ENCODE measurements at regions not wholly inside any gene's neighbourhood (a gene's known extent, or its start where the extent isn't known, plus 50 kb on each side); places are given as distances from the start of the nearest gene placed in this dataset.
A peak's percentile ranks its signal among the peaks of the same experiment; 100 is the strongest.

DNA sequence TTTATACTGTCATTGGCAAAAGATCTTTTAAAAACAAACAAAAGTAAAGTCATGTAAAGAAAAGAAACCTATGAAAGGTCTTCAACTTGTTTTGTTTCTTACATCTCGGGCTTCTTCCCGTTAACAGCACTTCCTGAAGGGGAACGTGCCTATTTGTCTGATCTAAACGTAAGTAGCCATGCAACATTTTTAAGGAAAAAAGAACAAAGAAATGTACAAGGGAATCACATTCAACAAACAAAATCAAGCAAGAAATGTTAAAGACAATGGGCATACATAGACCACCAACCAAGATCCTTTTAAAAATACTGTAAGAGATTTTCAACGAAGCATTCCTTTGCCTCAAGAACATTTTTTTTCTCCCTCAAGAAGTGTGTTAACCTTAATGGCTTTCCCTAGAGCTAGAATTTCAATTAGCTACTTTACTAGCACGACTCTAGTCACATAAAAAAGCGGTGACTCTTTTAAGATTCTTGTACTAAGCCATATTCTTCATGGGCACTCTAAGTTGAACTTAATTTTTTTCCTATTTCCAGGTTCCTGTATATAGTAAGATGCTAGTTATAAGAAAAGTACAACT lies 112.0 kb upstream of the TTC29 start:
- DNase-seq (ENCODE audit: low read depth), result peak; percentile 41
- no peak for TF ChIP-seq POLR2A (IDR thresholded peaks at IDR 0.05; ENCODE audit: extremely low read depth, insufficient read length)
- TF ChIP-seq, protein P1, sequence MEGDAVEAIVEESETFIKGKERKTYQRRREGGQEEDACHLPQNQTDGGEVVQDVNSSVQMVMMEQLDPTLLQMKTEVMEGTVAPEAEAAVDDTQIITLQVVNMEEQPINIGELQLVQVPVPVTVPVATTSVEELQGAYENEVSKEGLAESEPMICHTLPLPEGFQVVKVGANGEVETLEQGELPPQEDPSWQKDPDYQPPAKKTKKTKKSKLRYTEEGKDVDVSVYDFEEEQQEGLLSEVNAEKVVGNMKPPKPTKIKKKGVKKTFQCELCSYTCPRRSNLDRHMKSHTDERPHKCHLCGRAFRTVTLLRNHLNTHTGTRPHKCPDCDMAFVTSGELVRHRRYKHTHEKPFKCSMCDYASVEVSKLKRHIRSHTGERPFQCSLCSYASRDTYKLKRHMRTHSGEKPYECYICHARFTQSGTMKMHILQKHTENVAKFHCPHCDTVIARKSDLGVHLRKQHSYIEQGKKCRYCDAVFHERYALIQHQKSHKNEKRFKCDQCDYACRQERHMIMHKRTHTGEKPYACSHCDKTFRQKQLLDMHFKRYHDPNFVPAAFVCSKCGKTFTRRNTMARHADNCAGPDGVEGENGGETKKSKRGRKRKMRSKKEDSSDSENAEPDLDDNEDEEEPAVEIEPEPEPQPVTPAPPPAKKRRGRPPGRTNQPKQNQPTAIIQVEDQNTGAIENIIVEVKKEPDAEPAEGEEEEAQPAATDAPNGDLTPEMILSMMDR (IDR thresholded peaks at IDR 0.05; ENCODE audit: low read depth, low read length), result no peak
- TF ChIP-seq MYC (IDR thresholded peaks at IDR 0.05; ENCODE audit: low read depth, low read length), result no peak
- TF ChIP-seq, protein P2, sequence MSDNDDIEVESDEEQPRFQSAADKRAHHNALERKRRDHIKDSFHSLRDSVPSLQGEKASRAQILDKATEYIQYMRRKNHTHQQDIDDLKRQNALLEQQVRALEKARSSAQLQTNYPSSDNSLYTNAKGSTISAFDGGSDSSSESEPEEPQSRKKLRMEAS (IDR thresholded peaks at IDR 0.05; ENCODE audit: low read depth, low read length), result no peak
- H3K4me3 ChIP-seq (ENCODE audit: low read depth, low read length), result peak overlapping the region; percentile 48

DNA sequence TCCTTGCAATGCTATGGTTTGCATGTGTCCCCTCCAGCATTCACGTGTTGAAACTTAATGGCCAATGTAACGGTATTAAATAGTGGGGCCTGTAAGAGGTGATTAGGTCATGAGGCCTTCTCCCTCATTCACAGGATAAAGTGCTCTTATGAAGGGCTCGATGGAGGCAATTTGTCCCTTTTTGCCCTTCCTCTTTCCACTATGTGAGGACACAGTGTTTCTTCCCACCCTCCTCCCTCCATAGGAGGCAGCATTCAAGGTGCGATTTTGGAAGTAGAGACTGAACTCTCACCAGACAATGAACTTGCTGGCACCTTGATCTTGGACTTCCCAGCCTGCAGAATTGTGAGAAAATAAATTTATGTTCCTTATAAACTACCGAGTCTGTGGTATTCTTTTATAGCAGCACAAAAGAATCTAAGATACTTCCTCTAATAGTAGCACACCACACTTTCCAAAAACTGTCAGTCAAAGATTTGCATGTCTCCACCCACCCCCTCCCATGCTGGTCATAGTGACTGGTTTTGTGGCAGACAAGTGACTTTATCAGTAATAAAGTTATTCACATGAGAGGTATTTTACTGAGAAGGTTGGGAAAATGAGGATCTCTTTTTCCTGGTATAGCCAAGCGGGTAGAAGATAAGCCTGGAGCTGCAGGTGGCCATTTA lies 113.5 kb upstream of the TTC29 start:
- peak; percentile 2 for DNase-seq (ENCODE audit: low read depth)
- no peak for TF ChIP-seq POLR2A (IDR thresholded peaks at IDR 0.05; ENCODE audit: extremely low read depth, insufficient read length)
- H3K4me3 ChIP-seq (ENCODE audit: low read depth, low read length), result no peak overlapping the region

DNA sequence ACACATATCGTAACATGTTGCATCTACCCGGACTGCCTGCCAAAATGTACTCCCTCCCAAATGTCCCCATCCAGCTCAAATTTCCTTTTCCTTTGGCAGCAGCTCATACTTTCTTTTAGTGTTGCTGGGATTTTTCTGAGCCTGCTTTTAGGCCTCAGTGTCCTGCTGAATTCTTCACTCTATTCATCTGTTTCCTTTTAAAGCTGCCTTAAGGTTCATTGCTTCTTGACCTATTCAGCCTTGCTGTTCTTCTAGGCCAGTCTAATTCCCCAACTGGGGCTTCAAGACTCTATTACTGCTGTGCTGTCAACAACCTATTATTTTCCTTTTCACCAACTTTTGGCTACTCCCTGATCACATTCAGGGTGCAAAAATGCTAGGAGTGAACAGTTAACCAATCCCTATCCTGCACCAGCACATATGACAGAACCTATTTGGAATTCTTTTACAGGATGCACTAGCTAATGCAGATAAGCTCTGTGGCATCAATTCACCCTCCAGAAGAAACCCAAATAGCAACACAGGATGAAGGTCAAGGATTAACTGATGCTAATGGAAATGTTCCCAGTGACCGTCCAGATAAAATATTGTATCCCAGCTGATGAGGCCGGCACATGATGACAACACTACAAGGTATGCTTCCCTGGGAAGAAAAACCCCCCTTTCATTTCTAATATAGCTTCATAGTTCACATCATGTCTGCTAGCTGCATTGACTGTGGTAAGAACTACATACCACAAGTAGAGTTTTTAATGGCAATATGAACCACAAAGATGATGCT lies 114.7 kb upstream of the TTC29 start:
- no peak overlapping the region for H3K4me3 ChIP-seq (ENCODE audit: low read depth, low read length)
- no peak for DNase-seq (ENCODE audit: low read depth)
- TF ChIP-seq POLR2A (IDR thresholded peaks at IDR 0.05; ENCODE audit: extremely low read depth, insufficient read length) (no peak), MYC (IDR thresholded peaks at IDR 0.05; ENCODE audit: low read depth, low read length) (no peak)
- TF ChIP-seq, protein P2 (IDR thresholded peaks at IDR 0.05; ENCODE audit: low read depth, low read length), result no peak
- TF ChIP-seq, protein P1 (IDR thresholded peaks at IDR 0.05; ENCODE audit: low read depth, low read length), result no peak

DNA sequence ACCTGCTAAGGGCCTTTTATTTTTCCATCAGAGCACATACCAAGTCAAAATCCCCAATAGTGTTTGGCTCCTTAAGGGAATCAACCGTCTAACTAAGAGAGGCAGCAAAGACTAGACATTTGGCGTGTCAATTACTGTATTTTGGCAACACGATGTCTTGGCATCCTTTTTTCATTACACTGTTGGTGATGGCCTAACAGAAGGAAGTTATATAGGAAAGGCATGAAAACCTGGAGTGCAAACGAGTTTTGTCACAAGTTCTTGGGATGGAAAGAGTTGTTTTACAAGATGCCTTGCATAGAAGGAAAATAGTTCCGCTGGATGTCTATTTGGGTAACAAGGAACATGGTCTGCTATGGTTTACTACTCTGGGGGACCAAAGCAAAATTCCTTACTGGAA lies 119.2 kb upstream of the TTC29 start:
- DNase-seq (ENCODE audit: low read depth), result no peak
- TF ChIP-seq POLR2A (IDR thresholded peaks at IDR 0.05; ENCODE audit: extremely low read depth, insufficient read length) (no peak), MYC (IDR thresholded peaks at IDR 0.05; ENCODE audit: low read depth, low read length) (no peak)
- TF ChIP-seq, protein P1 (IDR thresholded peaks at IDR 0.05; ENCODE audit: low read depth, low read length), result no peak
- TF ChIP-seq, protein P2 (IDR thresholded peaks at IDR 0.05; ENCODE audit: low read depth, low read length), result no peak
- no peak overlapping the region for H3K4me3 ChIP-seq (ENCODE audit: low read depth, low read length)

DNA sequence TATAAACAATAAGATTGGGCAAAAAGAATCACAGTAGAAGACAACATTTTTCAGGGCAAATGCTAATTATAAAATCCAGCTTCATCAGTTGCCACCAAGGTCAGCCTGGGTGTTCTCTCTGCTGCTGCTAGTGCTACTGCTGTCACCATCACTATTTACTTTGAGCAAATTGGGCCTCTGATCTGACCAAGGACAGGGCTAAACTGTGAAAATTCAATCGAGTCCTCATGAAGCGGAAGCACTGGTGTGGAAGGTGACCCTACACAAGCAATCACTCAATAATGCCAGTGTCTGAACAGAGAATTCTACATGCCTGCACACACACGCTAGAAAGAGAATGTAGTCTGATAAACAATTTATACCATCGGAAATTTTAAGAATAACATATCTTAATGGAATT lies 122.9 kb upstream of the TTC29 start:
- DNase-seq (ENCODE audit: low read depth), result no peak
- no peak overlapping the region for H3K4me3 ChIP-seq (ENCODE audit: low read depth, low read length)
- TF ChIP-seq, protein P2 (IDR thresholded peaks at IDR 0.05; ENCODE audit: low read depth, low read length), result no peak
- TF ChIP-seq MYC (IDR thresholded peaks at IDR 0.05; ENCODE audit: low read depth, low read length) (no peak), POLR2A (IDR thresholded peaks at IDR 0.05; ENCODE audit: extremely low read depth, insufficient read length) (no peak)
- TF ChIP-seq, protein P1 (IDR thresholded peaks at IDR 0.05; ENCODE audit: low read depth, low read length), result no peak

DNA sequence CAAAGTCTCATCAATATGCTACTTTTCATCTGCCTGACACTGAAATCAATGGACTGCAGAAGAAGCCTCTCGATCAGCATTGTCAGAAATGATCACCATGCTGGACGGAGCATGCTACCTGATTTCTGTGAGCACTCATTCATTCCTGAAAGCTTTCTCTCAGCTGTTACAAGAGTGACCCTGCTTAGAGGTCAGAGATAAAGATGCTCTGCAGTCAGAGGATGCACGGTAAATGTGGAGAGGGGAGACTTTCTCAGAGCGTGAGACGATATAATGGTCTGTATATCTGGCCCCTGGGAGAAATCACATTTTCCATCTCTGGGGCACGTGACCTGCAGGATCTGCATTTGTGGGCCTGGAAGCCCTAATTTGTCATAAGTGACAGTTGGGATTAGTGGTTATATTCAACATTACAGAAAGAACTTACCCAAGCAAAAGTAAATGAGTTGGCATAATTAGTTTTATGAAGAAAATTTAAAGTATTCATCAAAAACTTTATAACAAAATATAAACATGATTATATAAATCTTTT lies 125.6 kb upstream of the TTC29 start:
- TF ChIP-seq, protein P2 (IDR thresholded peaks at IDR 0.05; ENCODE audit: low read depth, low read length), result no peak
- no peak for TF ChIP-seq MYC (IDR thresholded peaks at IDR 0.05; ENCODE audit: low read depth, low read length)
- no peak for TF ChIP-seq POLR2A (IDR thresholded peaks at IDR 0.05; ENCODE audit: extremely low read depth, insufficient read length)
- TF ChIP-seq, protein P1 (IDR thresholded peaks at IDR 0.05; ENCODE audit: low read depth, low read length), result no peak
- no peak overlapping the region for H3K4me3 ChIP-seq (ENCODE audit: low read depth, low read length)

More for the DNA sequence above, 125.6 kb upstream of the TTC29 start:
- no peak for DNase-seq (ENCODE audit: low read depth)
